H1 (cell line): ENCODE measurements at regions not wholly inside any gene's neighbourhood (a gene's known extent, or its start where the extent isn't known, plus 50 kb on each side); places are given as distances from the start of the nearest gene placed in this dataset.

Source experiments
- CHD2 ChIP-seq: IDR thresholded peaks from 2 replicates; pipeline ENCODE4 v1.6.1; 2012; ENCODE audit warnings: low read length, improper control_type of control experiment
- EP300 ChIP-seq, 2 experiments: IDR thresholded peaks; 1 replicate in 1 of 2; 2 replicates in 1 of 2; pipeline ENCODE4 v1.6.1; 2011 to 2012; ENCODE audit warnings: low read depth in 2 of 2, low read length in 2 of 2, mild to moderate bottlenecking in 2 of 2, borderline replicate concordance in 1 of 2, inconsistent platforms in 1 of 2, moderate library complexity in 1 of 2
- FOSL1 ChIP-seq: IDR thresholded peaks from 2 replicates; pipeline ENCODE4 v1.6.1; 2011; ENCODE audit warnings: mild to moderate bottlenecking, low read depth, low read length, moderate library complexity; ENCODE audit not compliant: insufficient read depth
- KDM1A ChIP-seq: fragments of 200-600, 300-600 bp; sonication (generic); IDR thresholded peaks from 2 replicates; pipeline ENCODE4 v1.7.1; 2016; ENCODE audit warnings: mild to moderate bottlenecking, low read length, borderline replicate concordance
- TAF1 ChIP-seq: IDR thresholded peaks from 2 replicates; pipeline ENCODE4 v1.6.1; 2011; ENCODE audit warnings: mild to moderate bottlenecking, low read depth, low read length
- TF ChIP-seq, protein P1 (sequence below), 3 experiments: IDR thresholded peaks; 1 replicate in 2 of 3; 2 replicates in 1 of 3; pipeline versions ENCODE4 v1.5.1 to v1.6.1; 2011; ENCODE audit warnings: low read length in 3 of 3, mild to moderate bottlenecking in 3 of 3, inconsistent platforms in 2 of 3, low read depth in 1 of 3, moderate library complexity in 1 of 3; ENCODE audit not compliant: insufficient read depth in 1 of 3; ENCODE audit errors: control extremely low read depth in 1 of 3
- TF ChIP-seq, protein P2 (sequence below): IDR thresholded peaks from 2 replicates; pipeline ENCODE4 v1.6.1; 2011; ENCODE audit warnings: low read depth, mild to moderate bottlenecking, low read length; ENCODE audit not compliant: insufficient read depth
- TF ChIP-seq, protein P3 (sequence below): fragments of 300-600 bp; sonication (generic); IDR thresholded peaks from 2 replicates; pipeline ENCODE4 v1.7.1; 2012; ENCODE audit warnings: low read length, moderate library complexity, mild to moderate bottlenecking, inconsistent platforms; ENCODE audit not compliant: insufficient replicate concordance

DNA sequence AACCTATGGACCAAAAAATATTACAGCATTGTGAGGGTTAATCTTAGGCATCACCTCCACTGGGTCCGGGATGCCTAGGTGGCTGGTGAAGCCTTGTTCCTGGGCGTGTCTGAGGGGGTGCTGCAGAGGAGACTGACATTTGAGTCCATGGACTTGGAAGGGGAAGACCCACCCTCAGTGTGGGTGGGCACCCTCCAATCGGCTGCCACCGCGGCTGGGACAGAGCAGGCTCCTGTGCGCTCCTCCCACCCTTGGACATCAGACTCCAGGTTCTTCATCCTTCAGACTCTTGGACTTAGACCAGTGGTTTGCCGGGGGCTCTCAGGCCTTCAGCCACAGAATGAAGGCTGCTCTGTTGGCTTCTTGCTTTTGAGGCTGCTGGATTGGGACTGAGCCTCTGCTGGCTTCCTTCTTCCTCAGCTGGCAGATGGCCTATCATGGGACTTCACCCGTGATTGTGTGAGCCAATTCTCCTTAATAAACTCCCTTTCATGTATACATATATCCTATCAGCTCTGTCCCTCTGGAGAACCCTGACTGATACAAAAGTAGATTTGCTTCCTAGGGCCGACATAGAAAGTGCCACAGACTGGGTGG is 113.1 kb downstream of the TTLL2 start:
- TF ChIP-seq, protein P1, sequence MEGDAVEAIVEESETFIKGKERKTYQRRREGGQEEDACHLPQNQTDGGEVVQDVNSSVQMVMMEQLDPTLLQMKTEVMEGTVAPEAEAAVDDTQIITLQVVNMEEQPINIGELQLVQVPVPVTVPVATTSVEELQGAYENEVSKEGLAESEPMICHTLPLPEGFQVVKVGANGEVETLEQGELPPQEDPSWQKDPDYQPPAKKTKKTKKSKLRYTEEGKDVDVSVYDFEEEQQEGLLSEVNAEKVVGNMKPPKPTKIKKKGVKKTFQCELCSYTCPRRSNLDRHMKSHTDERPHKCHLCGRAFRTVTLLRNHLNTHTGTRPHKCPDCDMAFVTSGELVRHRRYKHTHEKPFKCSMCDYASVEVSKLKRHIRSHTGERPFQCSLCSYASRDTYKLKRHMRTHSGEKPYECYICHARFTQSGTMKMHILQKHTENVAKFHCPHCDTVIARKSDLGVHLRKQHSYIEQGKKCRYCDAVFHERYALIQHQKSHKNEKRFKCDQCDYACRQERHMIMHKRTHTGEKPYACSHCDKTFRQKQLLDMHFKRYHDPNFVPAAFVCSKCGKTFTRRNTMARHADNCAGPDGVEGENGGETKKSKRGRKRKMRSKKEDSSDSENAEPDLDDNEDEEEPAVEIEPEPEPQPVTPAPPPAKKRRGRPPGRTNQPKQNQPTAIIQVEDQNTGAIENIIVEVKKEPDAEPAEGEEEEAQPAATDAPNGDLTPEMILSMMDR (IDR thresholded peaks at IDR 0.05; ENCODE audit: control extremely low read depth in 1 of 3, insufficient read depth in 1 of 3, low read depth in 1 of 3, low read length in 3 of 3) = no peak
- TF ChIP-seq, protein P2, sequence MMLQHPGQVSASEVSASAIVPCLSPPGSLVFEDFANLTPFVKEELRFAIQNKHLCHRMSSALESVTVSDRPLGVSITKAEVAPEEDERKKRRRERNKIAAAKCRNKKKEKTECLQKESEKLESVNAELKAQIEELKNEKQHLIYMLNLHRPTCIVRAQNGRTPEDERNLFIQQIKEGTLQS = no peak
- no peak for TF ChIP-seq CHD2
- TF ChIP-seq, protein P3, sequence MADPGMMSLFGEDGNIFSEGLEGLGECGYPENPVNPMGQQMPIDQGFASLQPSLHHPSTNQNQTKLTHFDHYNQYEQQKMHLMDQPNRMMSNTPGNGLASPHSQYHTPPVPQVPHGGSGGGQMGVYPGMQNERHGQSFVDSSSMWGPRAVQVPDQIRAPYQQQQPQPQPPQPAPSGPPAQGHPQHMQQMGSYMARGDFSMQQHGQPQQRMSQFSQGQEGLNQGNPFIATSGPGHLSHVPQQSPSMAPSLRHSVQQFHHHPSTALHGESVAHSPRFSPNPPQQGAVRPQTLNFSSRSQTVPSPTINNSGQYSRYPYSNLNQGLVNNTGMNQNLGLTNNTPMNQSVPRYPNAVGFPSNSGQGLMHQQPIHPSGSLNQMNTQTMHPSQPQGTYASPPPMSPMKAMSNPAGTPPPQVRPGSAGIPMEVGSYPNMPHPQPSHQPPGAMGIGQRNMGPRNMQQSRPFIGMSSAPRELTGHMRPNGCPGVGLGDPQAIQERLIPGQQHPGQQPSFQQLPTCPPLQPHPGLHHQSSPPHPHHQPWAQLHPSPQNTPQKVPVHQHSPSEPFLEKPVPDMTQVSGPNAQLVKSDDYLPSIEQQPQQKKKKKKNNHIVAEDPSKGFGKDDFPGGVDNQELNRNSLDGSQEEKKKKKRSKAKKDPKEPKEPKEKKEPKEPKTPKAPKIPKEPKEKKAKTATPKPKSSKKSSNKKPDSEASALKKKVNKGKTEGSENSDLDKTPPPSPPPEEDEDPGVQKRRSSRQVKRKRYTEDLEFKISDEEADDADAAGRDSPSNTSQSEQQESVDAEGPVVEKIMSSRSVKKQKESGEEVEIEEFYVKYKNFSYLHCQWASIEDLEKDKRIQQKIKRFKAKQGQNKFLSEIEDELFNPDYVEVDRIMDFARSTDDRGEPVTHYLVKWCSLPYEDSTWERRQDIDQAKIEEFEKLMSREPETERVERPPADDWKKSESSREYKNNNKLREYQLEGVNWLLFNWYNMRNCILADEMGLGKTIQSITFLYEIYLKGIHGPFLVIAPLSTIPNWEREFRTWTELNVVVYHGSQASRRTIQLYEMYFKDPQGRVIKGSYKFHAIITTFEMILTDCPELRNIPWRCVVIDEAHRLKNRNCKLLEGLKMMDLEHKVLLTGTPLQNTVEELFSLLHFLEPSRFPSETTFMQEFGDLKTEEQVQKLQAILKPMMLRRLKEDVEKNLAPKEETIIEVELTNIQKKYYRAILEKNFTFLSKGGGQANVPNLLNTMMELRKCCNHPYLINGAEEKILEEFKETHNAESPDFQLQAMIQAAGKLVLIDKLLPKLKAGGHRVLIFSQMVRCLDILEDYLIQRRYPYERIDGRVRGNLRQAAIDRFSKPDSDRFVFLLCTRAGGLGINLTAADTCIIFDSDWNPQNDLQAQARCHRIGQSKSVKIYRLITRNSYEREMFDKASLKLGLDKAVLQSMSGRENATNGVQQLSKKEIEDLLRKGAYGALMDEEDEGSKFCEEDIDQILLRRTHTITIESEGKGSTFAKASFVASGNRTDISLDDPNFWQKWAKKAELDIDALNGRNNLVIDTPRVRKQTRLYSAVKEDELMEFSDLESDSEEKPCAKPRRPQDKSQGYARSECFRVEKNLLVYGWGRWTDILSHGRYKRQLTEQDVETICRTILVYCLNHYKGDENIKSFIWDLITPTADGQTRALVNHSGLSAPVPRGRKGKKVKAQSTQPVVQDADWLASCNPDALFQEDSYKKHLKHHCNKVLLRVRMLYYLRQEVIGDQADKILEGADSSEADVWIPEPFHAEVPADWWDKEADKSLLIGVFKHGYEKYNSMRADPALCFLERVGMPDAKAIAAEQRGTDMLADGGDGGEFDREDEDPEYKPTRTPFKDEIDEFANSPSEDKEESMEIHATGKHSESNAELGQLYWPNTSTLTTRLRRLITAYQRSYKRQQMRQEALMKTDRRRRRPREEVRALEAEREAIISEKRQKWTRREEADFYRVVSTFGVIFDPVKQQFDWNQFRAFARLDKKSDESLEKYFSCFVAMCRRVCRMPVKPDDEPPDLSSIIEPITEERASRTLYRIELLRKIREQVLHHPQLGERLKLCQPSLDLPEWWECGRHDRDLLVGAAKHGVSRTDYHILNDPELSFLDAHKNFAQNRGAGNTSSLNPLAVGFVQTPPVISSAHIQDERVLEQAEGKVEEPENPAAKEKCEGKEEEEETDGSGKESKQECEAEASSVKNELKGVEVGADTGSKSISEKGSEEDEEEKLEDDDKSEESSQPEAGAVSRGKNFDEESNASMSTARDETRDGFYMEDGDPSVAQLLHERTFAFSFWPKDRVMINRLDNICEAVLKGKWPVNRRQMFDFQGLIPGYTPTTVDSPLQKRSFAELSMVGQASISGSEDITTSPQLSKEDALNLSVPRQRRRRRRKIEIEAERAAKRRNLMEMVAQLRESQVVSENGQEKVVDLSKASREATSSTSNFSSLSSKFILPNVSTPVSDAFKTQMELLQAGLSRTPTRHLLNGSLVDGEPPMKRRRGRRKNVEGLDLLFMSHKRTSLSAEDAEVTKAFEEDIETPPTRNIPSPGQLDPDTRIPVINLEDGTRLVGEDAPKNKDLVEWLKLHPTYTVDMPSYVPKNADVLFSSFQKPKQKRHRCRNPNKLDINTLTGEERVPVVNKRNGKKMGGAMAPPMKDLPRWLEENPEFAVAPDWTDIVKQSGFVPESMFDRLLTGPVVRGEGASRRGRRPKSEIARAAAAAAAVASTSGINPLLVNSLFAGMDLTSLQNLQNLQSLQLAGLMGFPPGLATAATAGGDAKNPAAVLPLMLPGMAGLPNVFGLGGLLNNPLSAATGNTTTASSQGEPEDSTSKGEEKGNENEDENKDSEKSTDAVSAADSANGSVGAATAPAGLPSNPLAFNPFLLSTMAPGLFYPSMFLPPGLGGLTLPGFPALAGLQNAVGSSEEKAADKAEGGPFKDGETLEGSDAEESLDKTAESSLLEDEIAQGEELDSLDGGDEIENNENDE = no peak
- TF ChIP-seq FOSL1 = no peak
- TF ChIP-seq KDM1A = no peak
- TF ChIP-seq TAF1 = no peak
- TF ChIP-seq EP300 (IDR thresholded peaks at IDR 0.05; ENCODE audit: borderline replicate concordance in 1 of 2, low read depth in 2 of 2, low read length in 2 of 2) = no peak
